ENCODE measurements at regions not wholly inside any gene's neighbourhood (a gene's known extent, or its start where the extent isn't known, plus 50 kb on each side); places are given as distances from the start of the nearest gene placed in this dataset.

DNA sequence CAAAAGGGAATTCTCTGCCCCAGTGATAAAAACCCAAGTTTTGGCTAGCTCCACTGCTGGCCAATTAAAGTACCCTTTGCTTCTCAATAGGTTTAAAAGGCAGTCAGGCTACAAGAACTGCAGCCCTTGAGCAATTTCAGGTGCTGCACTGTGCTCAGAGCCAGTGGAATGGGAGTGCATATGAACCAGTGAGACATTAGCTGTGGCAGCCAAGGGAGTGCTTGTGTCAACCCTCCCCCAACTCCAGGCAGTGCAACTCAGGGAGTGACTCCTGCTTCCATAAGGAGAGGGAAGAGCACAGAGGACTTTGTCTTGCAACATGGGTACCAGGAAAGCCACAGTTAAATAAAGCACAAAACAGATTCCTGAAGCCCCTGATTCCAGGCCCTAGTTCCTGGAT lies 61.6 kb upstream of the VAMP7 start:
- TF ChIP-seq RFX5 (IDR thresholded peaks at IDR 0.05; ENCODE audit: low read depth, low read length) (no peak), POLR2A (IDR thresholded peaks at IDR 0.05; ENCODE audit: low read depth, low read length) (no peak), MAFK (IDR thresholded peaks at IDR 0.05; ENCODE audit: low read depth, low read length) (no peak), MXI1 (IDR thresholded peaks at IDR 0.05; ENCODE audit: borderline replicate concordance, low read depth, low read length) (no peak), SMC3 (IDR thresholded peaks at IDR 0.05; ENCODE audit: low read depth, low read length) (no peak), RAD21 (IDR thresholded peaks at IDR 0.05; ENCODE audit: low read length) (no peak), CEBPB (IDR thresholded peaks at IDR 0.05; ENCODE audit: low read depth, low read length) (no peak), NFE2L2 (IDR thresholded peaks at IDR 0.05; ENCODE audit: low read depth, low read length) (no peak)
- TF ChIP-seq, protein P1, sequence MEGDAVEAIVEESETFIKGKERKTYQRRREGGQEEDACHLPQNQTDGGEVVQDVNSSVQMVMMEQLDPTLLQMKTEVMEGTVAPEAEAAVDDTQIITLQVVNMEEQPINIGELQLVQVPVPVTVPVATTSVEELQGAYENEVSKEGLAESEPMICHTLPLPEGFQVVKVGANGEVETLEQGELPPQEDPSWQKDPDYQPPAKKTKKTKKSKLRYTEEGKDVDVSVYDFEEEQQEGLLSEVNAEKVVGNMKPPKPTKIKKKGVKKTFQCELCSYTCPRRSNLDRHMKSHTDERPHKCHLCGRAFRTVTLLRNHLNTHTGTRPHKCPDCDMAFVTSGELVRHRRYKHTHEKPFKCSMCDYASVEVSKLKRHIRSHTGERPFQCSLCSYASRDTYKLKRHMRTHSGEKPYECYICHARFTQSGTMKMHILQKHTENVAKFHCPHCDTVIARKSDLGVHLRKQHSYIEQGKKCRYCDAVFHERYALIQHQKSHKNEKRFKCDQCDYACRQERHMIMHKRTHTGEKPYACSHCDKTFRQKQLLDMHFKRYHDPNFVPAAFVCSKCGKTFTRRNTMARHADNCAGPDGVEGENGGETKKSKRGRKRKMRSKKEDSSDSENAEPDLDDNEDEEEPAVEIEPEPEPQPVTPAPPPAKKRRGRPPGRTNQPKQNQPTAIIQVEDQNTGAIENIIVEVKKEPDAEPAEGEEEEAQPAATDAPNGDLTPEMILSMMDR (conservative IDR thresholded peaks at IDR 0.05; ENCODE audit: low read depth, low read length) = no peak
- TF ChIP-seq, protein P2, sequence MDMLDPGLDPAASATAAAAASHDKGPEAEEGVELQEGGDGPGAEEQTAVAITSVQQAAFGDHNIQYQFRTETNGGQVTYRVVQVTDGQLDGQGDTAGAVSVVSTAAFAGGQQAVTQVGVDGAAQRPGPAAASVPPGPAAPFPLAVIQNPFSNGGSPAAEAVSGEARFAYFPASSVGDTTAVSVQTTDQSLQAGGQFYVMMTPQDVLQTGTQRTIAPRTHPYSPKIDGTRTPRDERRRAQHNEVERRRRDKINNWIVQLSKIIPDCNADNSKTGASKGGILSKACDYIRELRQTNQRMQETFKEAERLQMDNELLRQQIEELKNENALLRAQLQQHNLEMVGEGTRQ (IDR thresholded peaks at IDR 0.05; ENCODE audit: low read depth, low read length) = no peak
